HG03139 (cell line): ENCODE measurements at regions not wholly inside any gene's neighbourhood (a gene's known extent, or its start where the extent isn't known, plus 50 kb on each side); places are given as distances from the start of the nearest gene placed in this dataset.
"Not testable (repeated sequence)": the region's sequence is repeated elsewhere in the genome, so short reads cannot be mapped to it uniquely, and the experiment has no call there.

Source experiments
- ATAC-seq: cut with Tn5 transposase; IDR thresholded peaks from one replicate; pipeline ENCODE4 v1.9.1; 2021; ENCODE audit not compliant: unreplicated experiment

GRCh38 chr3:169029674-169030285, 633.7 kb downstream of the MECOM start:
- no peak for ATAC-seq

DNA sequence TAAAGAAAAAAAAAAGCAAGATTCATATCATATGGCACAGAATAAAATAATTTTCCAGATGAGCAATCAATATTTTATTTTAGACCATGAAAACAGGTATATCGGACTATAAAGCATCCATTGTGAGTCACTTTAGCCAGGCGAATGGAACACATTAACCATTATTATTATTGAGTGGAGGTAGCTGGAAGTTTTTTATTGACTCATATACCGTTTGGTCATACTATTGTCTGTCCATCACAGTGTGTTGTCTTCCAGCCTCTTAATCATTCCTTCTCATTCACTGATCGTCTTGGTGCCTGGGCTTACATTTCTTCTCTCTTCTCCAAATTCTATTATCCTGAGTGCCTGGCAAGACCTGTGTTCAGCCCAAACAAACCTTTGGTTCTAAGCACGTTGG, 634.8 kb downstream of the MECOM start:
- no peak for ATAC-seq

- no peak for ATAC-seq
These were observed 636.8 kb downstream of the MECOM start for GRCh38 chr3:169026543-169027182.

GRCh38 chr3:169022457-169022856, 641.1 kb downstream of the MECOM start:
- ATAC-seq, result no peak

- ATAC-seq, result no peak
These were observed 643.1 kb downstream of the MECOM start for GRCh38 chr3:169020371-169020770.

DNA sequence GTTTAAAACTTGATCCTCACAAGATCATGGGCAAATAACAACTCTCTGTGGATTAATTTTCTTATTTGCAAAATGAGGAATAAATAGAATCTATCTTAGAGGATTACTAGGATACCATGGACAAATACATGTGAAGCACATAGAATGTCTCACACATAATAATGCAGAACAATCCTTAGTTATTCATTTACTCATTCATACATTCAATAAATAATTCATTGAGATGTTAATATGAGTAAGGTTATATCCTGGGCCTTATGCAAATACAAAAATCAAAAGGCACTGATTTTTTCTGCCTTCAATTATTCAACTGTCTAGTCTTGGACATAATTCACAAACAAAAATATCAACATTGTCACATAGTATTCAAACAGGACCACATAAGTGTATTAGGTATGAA, 654.1 kb downstream of the MECOM start:
- ATAC-seq, result no peak

DNA sequence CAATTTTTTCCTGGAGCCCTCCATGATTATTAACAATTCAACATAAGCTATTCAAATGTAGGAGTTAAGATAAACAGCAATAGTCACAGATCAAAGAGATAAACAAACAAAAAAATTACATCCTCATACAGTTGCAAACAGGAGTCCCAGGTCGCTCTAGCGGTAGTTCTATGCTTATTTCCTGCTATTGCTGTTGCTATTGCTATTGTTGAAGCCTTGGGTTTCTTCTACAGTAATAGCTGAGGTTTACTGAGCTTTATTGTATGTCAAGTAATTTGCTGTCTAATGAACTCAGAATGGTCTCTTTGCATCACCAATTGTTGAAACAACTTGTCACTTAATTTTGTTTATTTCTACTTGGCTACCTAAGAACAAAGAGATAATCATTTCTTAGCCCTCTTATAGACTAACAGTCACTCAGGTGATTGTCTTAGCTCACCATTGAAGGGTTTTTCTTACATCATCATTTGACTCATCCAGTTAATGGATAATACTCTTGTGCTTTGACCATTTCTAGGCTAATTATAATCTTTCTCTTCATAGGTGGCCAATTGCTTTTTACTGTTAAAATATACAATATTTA, 654.6 kb downstream of the MECOM start:
- no peak for ATAC-seq

- ATAC-seq, result no peak
These were observed 656.4 kb downstream of the MECOM start for GRCh38 chr3:169007145-169007544.

DNA sequence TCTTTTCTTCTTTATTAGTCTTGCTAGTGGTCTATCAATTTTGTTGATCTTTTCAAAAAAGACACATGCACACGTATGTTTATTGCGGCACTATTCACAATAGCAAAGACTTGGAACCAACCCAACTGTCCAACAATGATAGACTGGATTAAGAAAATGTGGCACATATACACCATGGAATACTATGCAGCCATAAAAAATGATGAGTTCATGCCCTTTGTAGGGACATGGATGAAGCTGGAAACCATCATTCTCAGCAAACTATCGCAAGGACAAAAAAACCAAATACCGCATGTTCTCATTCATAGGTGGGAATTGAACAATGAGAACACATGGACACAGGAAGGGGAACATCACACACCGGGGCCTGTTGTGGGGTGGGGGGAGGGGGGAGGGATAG, 657.1 kb downstream of the MECOM start:
- not testable (repeated sequence) for ATAC-seq

GRCh38 chr3:169002689-169003088, 660.8 kb downstream of the MECOM start:
- no peak for ATAC-seq

DNA sequence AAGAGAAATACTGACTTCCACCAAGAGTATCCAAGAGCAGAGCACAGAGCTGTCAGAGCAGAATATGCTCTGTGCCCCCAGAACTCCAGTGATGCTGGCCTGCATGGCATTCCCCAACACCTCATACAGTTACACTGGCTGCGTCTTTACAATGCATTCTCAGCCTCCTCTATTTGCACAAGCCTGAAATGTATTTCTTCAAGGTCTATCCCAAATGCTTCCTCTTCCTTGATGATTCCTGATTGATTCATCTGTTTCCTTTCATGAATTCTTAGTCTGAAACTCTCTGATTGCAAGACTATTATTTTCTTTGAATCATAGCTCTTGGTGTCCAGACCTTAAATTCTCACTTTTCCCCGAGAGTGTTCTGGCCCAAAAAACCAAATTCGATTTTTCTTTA, 664.7 kb downstream of the MECOM start:
- ATAC-seq, result no peak

DNA sequence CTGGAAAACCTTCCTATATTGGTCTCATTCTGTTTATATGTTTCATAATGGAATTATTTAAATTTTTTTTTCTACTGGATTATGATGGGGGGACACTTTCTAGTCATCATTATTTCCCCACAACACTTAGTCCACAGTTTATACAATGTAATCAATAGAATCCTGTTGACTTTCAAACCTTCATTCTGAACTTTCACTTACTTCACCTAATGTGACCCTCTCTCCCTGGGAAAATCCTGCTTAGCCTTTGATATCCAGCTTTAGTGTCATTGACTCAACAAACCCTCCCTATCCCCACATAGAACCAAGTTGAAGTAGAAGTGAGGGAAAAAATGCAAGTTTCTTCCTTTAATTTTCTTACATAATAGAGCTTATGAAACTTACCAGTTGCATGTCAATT, 666.0 kb downstream of the MECOM start:
- ATAC-seq, result no peak

DNA sequence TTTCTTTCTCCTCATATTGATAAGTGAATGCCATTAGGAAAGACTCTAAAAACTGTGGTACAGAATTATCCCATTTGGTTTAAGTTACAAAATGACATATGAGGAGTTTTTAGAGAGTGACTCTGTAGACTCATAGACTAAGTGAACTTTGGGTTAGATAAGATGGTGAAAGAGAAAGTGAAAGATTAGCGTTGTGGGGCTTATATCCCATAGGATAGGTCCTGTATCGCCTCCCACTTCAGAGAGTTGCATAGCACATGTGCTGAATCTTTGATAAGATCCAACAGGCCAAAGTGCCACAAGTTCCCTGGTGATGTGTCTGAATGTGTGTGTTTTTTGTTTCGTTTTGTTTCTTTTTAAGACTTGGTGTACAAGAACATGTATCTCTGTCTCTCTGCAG, 666.9 kb downstream of the MECOM start:
- ATAC-seq, result no peak

- ATAC-seq, result no peak
These were observed 668.4 kb downstream of the MECOM start for GRCh38 chr3:168995129-168995528.

- ATAC-seq, result no peak
These were observed 671.7 kb downstream of the MECOM start for GRCh38 chr3:168991803-168992202.

GRCh38 chr3:168990621-168991020, 672.9 kb downstream of the MECOM start:
- no peak for ATAC-seq

- no peak for ATAC-seq
These were observed 673.4 kb downstream of the MECOM start for GRCh38 chr3:168990134-168990533.

DNA sequence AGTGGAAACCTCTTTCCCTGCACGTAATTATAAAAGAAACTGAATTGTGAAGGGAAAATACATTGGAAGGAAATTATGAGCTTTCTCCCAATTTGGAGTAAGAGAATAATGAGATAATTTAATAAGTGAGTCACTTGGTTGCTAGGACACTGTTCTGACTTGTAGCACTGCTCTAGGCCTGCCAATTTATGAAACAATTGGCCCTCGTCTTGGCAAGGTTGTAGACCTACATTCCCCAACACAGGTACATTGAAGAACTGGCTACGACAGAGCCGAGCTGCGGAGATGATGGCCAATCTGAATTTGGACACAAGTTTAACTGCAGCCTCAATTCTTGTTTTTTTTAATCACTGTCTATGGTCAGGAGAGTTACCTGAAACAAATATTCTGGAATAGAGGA, 674.1 kb downstream of the MECOM start:
- ATAC-seq, result no peak

DNA sequence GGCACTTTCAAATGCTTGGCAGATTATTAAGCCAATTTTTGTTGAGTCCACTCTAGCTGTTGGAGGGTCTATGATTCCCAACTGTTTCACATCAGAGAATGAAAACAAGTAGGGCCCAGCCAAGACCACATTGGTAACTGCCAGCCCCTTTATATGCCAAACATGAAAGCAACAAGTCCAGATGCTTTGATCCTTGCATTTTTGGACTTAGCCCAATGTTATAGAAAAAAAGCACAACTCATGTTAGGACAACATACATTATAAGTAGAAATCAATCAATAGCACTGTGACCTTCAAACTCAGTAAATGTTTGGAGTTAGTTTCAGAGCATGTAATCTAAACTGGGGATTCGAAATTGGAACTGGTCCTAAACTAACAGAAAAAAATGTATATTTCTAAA, 674.7 kb downstream of the MECOM start:
- ATAC-seq, result no peak

DNA sequence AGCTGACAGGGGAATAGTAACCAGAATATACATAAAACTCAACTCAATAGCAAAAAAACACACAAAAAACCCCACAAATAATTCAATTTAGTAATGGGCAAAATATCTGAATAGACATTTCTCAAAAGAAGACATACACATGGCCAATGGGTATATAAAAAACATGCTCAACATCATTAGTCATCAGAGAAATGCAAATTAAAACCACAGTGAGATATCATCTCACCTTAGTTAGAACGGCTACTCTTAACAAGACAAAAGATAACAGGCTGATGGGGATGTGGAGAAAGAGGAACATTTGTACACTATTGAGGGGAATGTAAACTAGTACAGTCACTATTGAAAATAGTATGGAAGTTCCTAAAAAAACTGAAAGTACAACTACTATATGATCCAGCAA, 678.6 kb downstream of the MECOM start:
- ATAC-seq, result no peak

DNA sequence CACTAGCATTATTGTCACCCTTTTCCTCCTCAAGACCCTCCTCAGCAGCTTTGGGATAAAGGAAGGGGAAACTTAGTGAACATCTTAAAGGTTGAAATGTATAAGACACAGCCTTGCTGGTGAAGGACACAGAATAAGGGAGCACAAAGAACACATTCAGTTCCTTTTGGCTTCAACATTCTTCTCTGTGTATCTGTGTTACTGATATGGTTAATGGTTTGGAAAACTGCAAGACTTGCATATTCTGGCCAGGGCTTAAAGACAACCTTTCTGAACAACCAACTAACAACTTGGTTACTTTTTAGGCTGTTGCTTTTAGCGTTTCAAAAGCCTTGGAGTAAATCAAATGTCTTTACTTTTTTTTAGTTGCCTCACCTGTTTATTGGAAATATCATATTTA, 680.5 kb downstream of the MECOM start:
- no peak for ATAC-seq

DNA sequence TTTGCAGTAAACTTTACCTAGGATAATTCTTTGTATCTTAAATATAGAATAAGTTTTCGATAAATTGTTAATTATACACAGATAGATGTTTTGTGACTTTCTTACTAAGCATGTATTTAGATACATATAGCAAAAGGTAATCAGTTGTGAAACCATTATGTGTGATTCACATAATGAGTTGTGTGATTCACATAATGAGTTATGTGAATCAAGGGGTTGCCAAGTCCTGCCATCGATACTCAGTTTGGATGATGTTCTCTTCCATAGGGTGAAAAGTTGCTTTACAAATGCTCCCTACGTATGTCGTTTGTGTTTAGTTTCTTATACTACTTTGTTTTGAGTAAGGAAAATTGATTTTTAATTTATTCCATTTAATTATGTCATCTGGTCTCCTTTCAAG, 682.1 kb downstream of the MECOM start:
- ATAC-seq, result no peak
